Upper lobe of left lung (tissue), 4 donors: ENCODE measurements at regions not wholly inside any gene's neighbourhood (a gene's known extent, or its start where the extent isn't known, plus 50 kb on each side); places are given as distances from the start of the nearest gene placed in this dataset.

ENCODE experiments used
- CTCF ChIP-seq, 6 experiments: fragments of 450-650 bp in 4 of 6; fragments of 200-600 bp in 2 of 6; sonication (generic) in 2 of 6; IDR thresholded peaks; one replicate each; pipeline ENCODE4 v1.5.1; 2016 to 2019; ENCODE audit warnings: antibody characterized with exemption in 6 of 6
- POLR2AphosphoS5 ChIP-seq, 2 donors: sonication (generic); formaldehyde crosslinking; IDR thresholded peaks; one replicate each; pipeline ENCODE4 v1.5.1; 2017; ENCODE audit warnings: antibody characterized with exemption in 2 of 2

DNA sequence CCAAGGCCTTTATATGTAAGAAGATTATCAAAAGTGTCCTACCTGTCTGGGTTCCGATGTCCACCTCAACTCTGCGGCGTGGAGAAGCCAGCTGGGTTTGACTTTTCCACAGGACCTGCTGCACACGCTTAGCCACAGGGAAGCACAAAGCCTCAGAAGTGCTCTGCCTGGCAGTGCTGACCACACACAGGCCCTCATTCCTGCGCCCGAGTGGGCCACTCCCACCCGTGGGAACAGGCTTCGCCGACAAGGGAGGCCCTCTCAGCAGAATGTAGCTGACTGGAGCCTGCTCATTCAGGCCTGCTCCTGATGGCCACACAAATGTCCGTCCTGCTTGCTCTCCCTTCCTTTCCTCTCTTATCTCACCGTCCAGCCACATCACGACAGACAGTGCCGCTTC, 221.4 kb upstream of the LRRN1 start:
- no peak for TF ChIP-seq CTCF (IDR thresholded peaks at IDR 0.05)
- TF ChIP-seq POLR2AphosphoS5 (IDR thresholded peaks at IDR 0.05), result no peak
